ENCODE measurements at regions not wholly inside any gene's neighbourhood (a gene's known extent, or its start where the extent isn't known, plus 50 kb on each side); places are given as distances from the start of the nearest gene placed in this dataset.

- Mint-ChIP-seq H3K4me1 (peaks cover 12 to 23% of the 10 kb centered on the region in 2 donors), H3K36me3 (no peaks in the 10 kb centered on the region), H3K27me3 (ENCODE audit: low read depth in 3 of 3) (peaks cover 2 to 4% (median 3%) of the 10 kb centered on the region in 3 donors), H3K9me3 (no peaks in the 10 kb centered on the region), H3K4me3 (no peak overlapping the region), H3K27ac (no peak overlapping the region)
- no peak for DNase-seq
Measured at GRCh38 chr4:152077582-152077981, 316.8 kb upstream of the GATB start.

- Mint-ChIP-seq H3K9me3 (no peaks in the 10 kb centered on the region), H3K36me3 (no peaks in the 10 kb centered on the region), H3K27ac (no peak overlapping the region), H3K4me3 (no peak overlapping the region), H3K27me3 (ENCODE audit: low read depth in 3 of 3) (peaks cover 0 to 3% (median 2%) of the 10 kb centered on the region in 3 donors), H3K4me1 (peaks cover 11 to 12% of the 10 kb centered on the region in 2 donors)
- no peak for DNase-seq
Measured at GRCh38 chr4:152075253-152075928, 314.6 kb upstream of the GATB start.

GRCh38 chr4:152074573-152074972, 313.8 kb upstream of the GATB start:
- H3K36me3 Mint-ChIP-seq = no peaks in the 10 kb centered on the region
- peaks cover 0 to 2% (median 0%) of the 10 kb centered on the region in 3 donors for H3K27me3 Mint-ChIP-seq (ENCODE audit: low read depth in 3 of 3)
- no peak overlapping the region for H3K4me3 Mint-ChIP-seq
- no peak overlapping the region for H3K27ac Mint-ChIP-seq
- peaks cover 3 to 4% of the 10 kb centered on the region in 2 donors for H3K4me1 Mint-ChIP-seq
- H3K9me3 Mint-ChIP-seq = no peaks in the 10 kb centered on the region
- no peak for DNase-seq

- no peak for DNase-seq
- Mint-ChIP-seq H3K4me1 (peaks cover under 1 to 2% of the 10 kb centered on the region in 2 donors), H3K9me3 (no peaks in the 10 kb centered on the region), H3K27ac (peak overlapping the region in 1 of 6 donors; percentile 40), H3K4me3 (no peak overlapping the region), H3K27me3 (ENCODE audit: low read depth in 3 of 3) (peaks cover 0 to 2% (median 0%) of the 10 kb centered on the region in 3 donors), H3K36me3 (no peaks in the 10 kb centered on the region)
Measured at GRCh38 chr4:152074088-152074437, 313.3 kb upstream of the GATB start.

- H3K4me3 Mint-ChIP-seq = no peak overlapping the region
- peaks cover 6 to 8% of the 10 kb centered on the region in 2 donors for H3K4me1 Mint-ChIP-seq
- no peaks in the 10 kb centered on the region for H3K9me3 Mint-ChIP-seq
- H3K27ac Mint-ChIP-seq = no peak overlapping the region
- peaks cover 0 to 2% (median 0%) of the 10 kb centered on the region in 3 donors for H3K27me3 Mint-ChIP-seq (ENCODE audit: low read depth in 3 of 3)
- DNase-seq = no peak
- no peaks in the 10 kb centered on the region for H3K36me3 Mint-ChIP-seq
Measured at GRCh38 chr4:152073351-152074087, 312.7 kb upstream of the GATB start.

GRCh38 chr4:152072906-152073305, 312.1 kb upstream of the GATB start:
- DNase-seq = no peak
- no peaks in the 10 kb centered on the region for H3K36me3 Mint-ChIP-seq
- H3K27me3 Mint-ChIP-seq (ENCODE audit: low read depth in 3 of 3) = peaks cover 0 to 2% (median 0%) of the 10 kb centered on the region in 3 donors
- no peak overlapping the region for H3K27ac Mint-ChIP-seq
- H3K9me3 Mint-ChIP-seq = no peaks in the 10 kb centered on the region
- H3K4me3 Mint-ChIP-seq = no peak overlapping the region
- H3K4me1 Mint-ChIP-seq = peaks cover 7% of the 10 kb centered on the region in 2 donors

- no peaks in the 10 kb centered on the region for H3K9me3 Mint-ChIP-seq
- H3K4me3 Mint-ChIP-seq = no peak overlapping the region
- H3K36me3 Mint-ChIP-seq = no peaks in the 10 kb centered on the region
- no peak for DNase-seq
- H3K27ac Mint-ChIP-seq = peak overlapping the region in 1 of 6 donors; percentile 42
- peaks cover 0 to 2% (median 0%) of the 10 kb centered on the region in 3 donors for H3K27me3 Mint-ChIP-seq (ENCODE audit: low read depth in 3 of 3)
- peaks cover 7% of the 10 kb centered on the region in 2 donors for H3K4me1 Mint-ChIP-seq
Measured at GRCh38 chr4:152072001-152072485, 311.2 kb upstream of the GATB start.

- H3K4me3 Mint-ChIP-seq = no peak overlapping the region
- peaks cover 0 to 3% (median 2%) of the 10 kb centered on the region in 3 donors for H3K27me3 Mint-ChIP-seq (ENCODE audit: low read depth in 3 of 3)
- peaks cover 0 to 3% (median 0%) of the 10 kb centered on the region in 3 donors for H3K36me3 Mint-ChIP-seq
- DNase-seq = no peak
- H3K4me1 Mint-ChIP-seq = peaks cover 7% of the 10 kb centered on the region in 2 donors
- H3K9me3 Mint-ChIP-seq = no peaks in the 10 kb centered on the region
- H3K27ac Mint-ChIP-seq = no peak overlapping the region
Measured at GRCh38 chr4:152070854-152071253, 310.0 kb upstream of the GATB start.

GRCh38 chr4:152068866-152069265, 308.1 kb upstream of the GATB start:
- peaks cover 0 to 3% (median 3%) of the 10 kb centered on the region in 3 donors for H3K36me3 Mint-ChIP-seq
- peak overlapping the region in 1 of 6 donors; percentile 59 for H3K27ac Mint-ChIP-seq
- no peak overlapping the region for H3K4me3 Mint-ChIP-seq
- peaks cover 0 to 1% (median 0%) of the 10 kb centered on the region in 6 donors for H3K9me3 Mint-ChIP-seq
- peaks cover 18 to 23% of the 10 kb centered on the region in 2 donors for H3K4me1 Mint-ChIP-seq
- DNase-seq = no peak
- peaks cover 0 to 4% (median 3%) of the 10 kb centered on the region in 3 donors for H3K27me3 Mint-ChIP-seq (ENCODE audit: low read depth in 3 of 3)

- Mint-ChIP-seq H3K27ac (peak overlapping the region in 1 of 6 donors; percentile 6), H3K27me3 (ENCODE audit: low read depth in 3 of 3) (peaks cover 0 to 4% (median 3%) of the 10 kb centered on the region in 3 donors)
- DNase-seq = no peak
Measured at GRCh38 chr4:152065545-152065944, 304.7 kb upstream of the GATB start.

GRCh38 chr4:152064753-152065152, 303.9 kb upstream of the GATB start:
- H3K9me3 Mint-ChIP-seq = peaks cover 0 to 1% (median 0%) of the 10 kb centered on the region in 6 donors
- peaks cover 0 to 3% (median 3%) of the 10 kb centered on the region in 3 donors for H3K36me3 Mint-ChIP-seq
- peaks cover 0 to 4% (median 3%) of the 10 kb centered on the region in 3 donors for H3K27me3 Mint-ChIP-seq (ENCODE audit: low read depth in 3 of 3)
- peaks cover 26 to 35% of the 10 kb centered on the region in 2 donors for H3K4me1 Mint-ChIP-seq
- no peak overlapping the region for H3K27ac Mint-ChIP-seq
- H3K4me3 Mint-ChIP-seq = no peak overlapping the region
- DNase-seq = no peak

More at GRCh38 chr4:152065545-152065944, 304.7 kb upstream of the GATB start:
- no peak overlapping the region for H3K4me3 Mint-ChIP-seq
- H3K36me3 Mint-ChIP-seq = peaks cover 0 to 3% (median 3%) of the 10 kb centered on the region in 3 donors
- H3K4me1 Mint-ChIP-seq = peaks cover 26 to 35% of the 10 kb centered on the region in 2 donors
- H3K9me3 Mint-ChIP-seq = peaks cover 0 to 1% (median 0%) of the 10 kb centered on the region in 6 donors

GRCh38 chr4:152064282-152064681, 303.5 kb upstream of the GATB start:
- H3K4me1 Mint-ChIP-seq = peaks cover 26 to 35% of the 10 kb centered on the region in 2 donors
- peaks cover 0 to 1% (median 0%) of the 10 kb centered on the region in 6 donors for H3K9me3 Mint-ChIP-seq
- DNase-seq = no peak
- peaks cover 0 to 3% (median 3%) of the 10 kb centered on the region in 3 donors for H3K36me3 Mint-ChIP-seq
- H3K27me3 Mint-ChIP-seq (ENCODE audit: low read depth in 3 of 3) = peaks cover under 1 to 4% (median 3%) of the 10 kb centered on the region in 3 donors
- H3K4me3 Mint-ChIP-seq = peak overlapping the region in 1 of 5 donors; percentile 20
- peak overlapping the region in 1 of 6 donors; percentile 9 for H3K27ac Mint-ChIP-seq

GRCh38 chr4:152063621-152064240, 302.9 kb upstream of the GATB start:
- H3K4me1 Mint-ChIP-seq = peaks cover 22 to 31% of the 10 kb centered on the region in 2 donors
- H3K36me3 Mint-ChIP-seq = peaks cover 0 to 3% (median 3%) of the 10 kb centered on the region in 3 donors
- peak overlapping the region; percentile 16 to 49 (median 25) for H3K4me3 Mint-ChIP-seq
- peak; percentile 43 to 62 (median 59) for DNase-seq
- H3K27ac Mint-ChIP-seq = peak overlapping the region in 1 of 6 donors; percentile 4
- peaks cover 0 to 1% (median 0%) of the 10 kb centered on the region in 6 donors for H3K9me3 Mint-ChIP-seq
- peaks cover 3 to 6% (median 4%) of the 10 kb centered on the region in 3 donors for H3K27me3 Mint-ChIP-seq (ENCODE audit: low read depth in 3 of 3)

All from immature natural killer cell (primary cell).